ENCODE measurements at regions not wholly inside any gene's neighbourhood (a gene's known extent, or its start where the extent isn't known, plus 50 kb on each side); places are given as distances from the start of the nearest gene placed in this dataset.

GRCh38 chr1:193749868-193750267 lies 563.5 kb upstream of the B3GALT2 start:
- no peak for TF ChIP-seq CTCF (IDR thresholded peaks at IDR 0.05; ENCODE audit: control insufficient read depth, insufficient read depth, low read depth, low read length, missing control alignments)

GRCh38 chr1:193747579-193747978 lies 561.2 kb upstream of the B3GALT2 start:
- no peak for DNase-seq (ENCODE audit: low read depth)
- no peak for TF ChIP-seq CTCF (IDR thresholded peaks at IDR 0.05; ENCODE audit: control insufficient read depth, insufficient read depth, low read depth, low read length, missing control alignments)
- H3K4me3 ChIP-seq (ENCODE audit: control insufficient read depth, low read depth, low read length) = no peak overlapping the region

More at GRCh38 chr1:193749868-193750267, 563.5 kb upstream of the B3GALT2 start:
- no peak for DNase-seq (ENCODE audit: low read depth)
- H3K4me3 ChIP-seq (ENCODE audit: control insufficient read depth, low read depth, low read length) = no peak overlapping the region

- no peak for TF ChIP-seq CTCF (IDR thresholded peaks at IDR 0.05; ENCODE audit: control insufficient read depth, insufficient read depth, low read depth, low read length, missing control alignments)
- H3K4me3 ChIP-seq (ENCODE audit: control insufficient read depth, low read depth, low read length) = no peak overlapping the region
- no peak for DNase-seq (ENCODE audit: low read depth)
Measured at GRCh38 chr1:193741228-193741627, 554.8 kb upstream of the B3GALT2 start.

DNA sequence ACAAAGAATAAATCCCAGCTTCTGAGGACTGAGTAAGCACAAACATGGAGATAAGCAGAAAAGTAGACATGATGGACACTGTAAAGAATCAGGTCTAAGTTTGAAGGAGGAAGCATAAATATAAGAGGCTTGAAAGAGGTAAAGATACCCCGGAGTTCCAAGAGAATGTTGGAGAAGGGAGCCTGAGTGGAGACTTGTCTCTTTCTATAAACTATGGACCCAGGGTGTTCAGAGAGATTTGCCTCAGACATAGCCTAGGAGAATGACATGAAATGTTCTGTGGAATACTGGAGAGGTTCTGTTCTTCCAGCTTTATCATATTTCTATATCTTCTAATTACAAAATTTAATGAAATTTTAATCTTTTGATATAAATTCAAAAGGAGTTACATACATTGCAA lies 554.3 kb upstream of the B3GALT2 start:
- H3K4me3 ChIP-seq (ENCODE audit: control insufficient read depth, low read depth, low read length) = no peak overlapping the region
- TF ChIP-seq CTCF (IDR thresholded peaks at IDR 0.05; ENCODE audit: control insufficient read depth, insufficient read depth, low read depth, low read length, missing control alignments) = no peak
- no peak for DNase-seq (ENCODE audit: low read depth)

DNA sequence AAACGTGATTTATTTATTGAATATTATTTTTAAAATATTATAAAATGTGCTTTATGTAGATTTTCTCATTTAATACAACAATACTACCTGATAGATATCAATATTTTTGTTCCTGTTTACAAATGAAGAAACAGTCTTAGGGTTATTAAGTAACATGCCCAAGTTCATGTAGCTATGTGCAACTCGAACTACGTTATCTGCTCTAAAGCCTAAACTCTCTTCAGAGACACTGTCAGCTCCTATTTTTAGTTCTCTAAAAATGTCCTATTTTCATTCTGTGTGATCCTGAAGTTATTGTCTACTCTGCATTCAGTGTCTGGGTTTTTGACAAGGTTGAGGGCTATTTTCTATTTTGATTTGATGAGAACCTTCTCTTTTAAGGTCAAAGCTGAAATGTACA lies 550.1 kb upstream of the B3GALT2 start:
- H3K4me3 ChIP-seq (ENCODE audit: control insufficient read depth, low read depth, low read length) = no peak overlapping the region
- no peak for DNase-seq (ENCODE audit: low read depth)
- no peak for TF ChIP-seq CTCF (IDR thresholded peaks at IDR 0.05; ENCODE audit: control insufficient read depth, insufficient read depth, low read depth, low read length, missing control alignments)

DNA sequence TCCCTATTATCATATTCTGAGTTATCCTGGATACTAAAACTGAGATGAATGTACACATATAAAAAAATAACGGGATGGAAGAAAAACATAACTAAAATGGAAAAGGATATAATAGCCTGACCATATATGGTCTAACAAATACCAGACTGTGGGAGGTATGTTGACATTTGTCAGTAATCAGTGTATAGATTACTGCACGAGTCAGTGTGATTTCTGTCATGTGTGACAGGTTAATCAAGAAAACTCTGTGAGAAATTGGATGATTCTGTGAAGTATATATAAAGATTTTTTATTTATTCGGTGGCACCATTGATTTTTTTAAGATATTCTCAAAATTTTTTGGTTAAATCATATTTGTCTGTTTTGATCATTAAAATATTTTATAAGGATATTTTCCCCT lies 547.3 kb upstream of the B3GALT2 start:
- no peak for DNase-seq (ENCODE audit: low read depth)
- TF ChIP-seq CTCF (IDR thresholded peaks at IDR 0.05; ENCODE audit: control insufficient read depth, insufficient read depth, low read depth, low read length, missing control alignments) = no peak
- no peak overlapping the region for H3K4me3 ChIP-seq (ENCODE audit: control insufficient read depth, low read depth, low read length)

DNA sequence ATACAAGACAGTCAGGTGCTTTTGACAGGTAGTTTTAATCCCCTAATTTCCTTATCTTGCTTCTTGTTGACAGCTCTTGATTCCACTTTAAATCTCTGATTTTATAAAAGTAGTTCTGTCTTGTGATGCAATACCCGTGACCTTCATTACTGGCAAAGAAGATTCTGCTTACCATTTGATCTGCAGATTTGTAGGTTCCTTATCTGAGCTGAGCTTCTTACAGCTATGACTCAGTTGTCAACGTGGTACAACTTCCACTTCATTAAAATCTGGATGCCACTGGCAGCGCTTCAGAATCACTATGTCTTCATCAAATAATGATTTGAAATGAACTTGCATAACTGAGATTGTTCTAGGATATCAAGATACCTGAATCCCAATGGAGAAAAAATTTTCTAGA lies 543.6 kb upstream of the B3GALT2 start:
- TF ChIP-seq CTCF (IDR thresholded peaks at IDR 0.05; ENCODE audit: control insufficient read depth, insufficient read depth, low read depth, low read length, missing control alignments) = no peak
- no peak for DNase-seq (ENCODE audit: low read depth)

More for the DNA sequence above, 543.6 kb upstream of the B3GALT2 start:
- H3K4me3 ChIP-seq (ENCODE audit: control insufficient read depth, low read depth, low read length) = no peak overlapping the region

Measured in AG09309 (cell line).